SK-N-MC (cell line): ENCODE measurements at regions not wholly inside any gene's neighbourhood (a gene's known extent, or its start where the extent isn't known, plus 50 kb on each side); places are given as distances from the start of the nearest gene placed in this dataset.

Experiments used
- DNase-seq: peaks from one replicate; pipeline ENCODE4 v3.0.0-alpha.2; 2011; ENCODE audit warnings: low read depth, low spot score
- H3K27ac ChIP-seq: fragments of 200-600 bp; sonication (generic); 2 replicates; pipeline ENCODE4 v1.5.1; 2016; ENCODE audit warnings: mixed run types
- H3K36me3 ChIP-seq: fragments of 200-600 bp; sonication (generic); 2 replicates; pipeline ENCODE4 v1.6.1; 2017; ENCODE audit warnings: antibody characterized with exemption, low read length, mixed read lengths; ENCODE audit not compliant: insufficient read depth
- H3K4me3 ChIP-seq: fragments of 200-600 bp; sonication (generic); 2 replicates; pipeline ENCODE4 v1.5.1; 2016
- H3K9ac ChIP-seq: fragments of 200-600 bp; sonication (generic); 2 replicates; pipeline ENCODE4 v1.8.0; 2017; ENCODE audit warnings: mixed run types, mixed read lengths; ENCODE audit not compliant: insufficient read length
- H3K9me3 ChIP-seq: fragments of 200-600 bp; sonication (generic); 2 replicates; pipeline ENCODE4 v1.6.1; 2017; ENCODE audit warnings: low read depth, mild to moderate bottlenecking, antibody characterized with exemption, low read length, moderate library complexity, mixed read lengths
- EZH2 ChIP-seq: fragments of 200-600 bp; sonication (generic); IDR thresholded peaks from one replicate; pipeline ENCODE4 v1.6.1; 2017; ENCODE audit warnings: antibody characterized with exemption
- FOXP2 ChIP-seq: optimal IDR thresholded peaks from 2 replicates; pipeline ENCODE3; 2011; ENCODE audit warnings: mild to moderate bottlenecking, moderate library complexity; ENCODE audit not compliant: insufficient read depth; ENCODE audit errors: extremely low read length, control extremely low read depth
- POLR2AphosphoS5 ChIP-seq: IDR thresholded peaks from 2 replicates; pipeline ENCODE4 v1.6.1; 2012; ENCODE audit warnings: mild to moderate bottlenecking, low read depth, low read length, borderline replicate concordance

- Histone ChIP-seq H3K4me3 (no peak overlapping the region), H3K9ac (no peak overlapping the region), H3K9me3 (no peaks in the 10 kb centered on the region), H3K27ac (no peak overlapping the region), H3K36me3 (no peaks in the 10 kb centered on the region)
- DNase-seq = no peak
- TF ChIP-seq EZH2 (no peak), FOXP2 (no peak), POLR2AphosphoS5 (no peak)
Observed at GRCh38 chr4:175905925-175906324, 93.9 kb upstream of the GPM6A start.

DNA sequence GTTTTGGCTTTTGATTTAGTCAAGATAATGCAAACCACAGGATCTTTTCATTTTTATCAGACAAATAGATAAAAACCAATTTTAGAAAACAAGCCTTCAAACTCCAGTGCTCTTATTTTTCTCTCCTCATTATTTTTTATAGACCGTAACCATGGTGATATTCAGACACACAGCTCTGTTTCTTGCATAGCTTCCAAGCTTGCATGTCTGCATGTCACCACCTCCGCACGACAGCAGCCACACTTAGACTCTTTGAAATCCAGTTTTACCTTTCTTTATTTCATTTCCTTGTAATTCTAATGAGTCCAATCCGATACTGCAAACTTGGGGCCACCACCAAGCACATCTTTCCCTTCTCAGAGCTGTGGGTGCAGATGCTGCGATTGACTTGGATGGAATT, 94.3 kb upstream of the GPM6A start:
- no peak for DNase-seq
- no peak overlapping the region for H3K27ac ChIP-seq
- no peaks in the 10 kb centered on the region for H3K9me3 ChIP-seq
- TF ChIP-seq FOXP2 = no peak
- TF ChIP-seq POLR2AphosphoS5 = no peak
- H3K9ac ChIP-seq = no peak overlapping the region
- H3K36me3 ChIP-seq = no peaks in the 10 kb centered on the region
- H3K4me3 ChIP-seq = no peak overlapping the region

DNA sequence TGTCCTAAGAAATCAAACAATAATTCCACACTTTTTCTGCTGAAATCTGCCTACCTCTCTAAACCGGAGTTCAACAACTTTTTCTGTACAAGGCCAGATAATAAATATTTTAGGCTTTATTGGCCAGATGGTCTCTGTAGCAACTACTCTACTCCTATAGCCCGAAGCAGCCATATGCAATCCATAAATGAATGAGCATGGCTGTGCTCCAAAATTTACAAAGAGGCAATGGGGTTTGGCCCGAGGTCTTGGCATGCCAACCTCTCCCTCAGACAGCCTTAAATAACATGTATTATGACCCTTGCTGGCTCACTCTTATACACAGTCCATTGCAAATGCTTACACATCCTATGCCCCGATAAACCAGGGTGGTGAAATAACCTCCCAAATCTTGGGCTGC, 98.6 kb upstream of the GPM6A start:
- Histone ChIP-seq H3K9ac (no peak overlapping the region), H3K4me3 (no peak overlapping the region), H3K27ac (no peak overlapping the region), H3K36me3 (no peaks in the 10 kb centered on the region), H3K9me3 (no peaks in the 10 kb centered on the region)
- TF ChIP-seq POLR2AphosphoS5 (no peak), EZH2 (no peak), FOXP2 (no peak)
- DNase-seq = no peak

GRCh38 chr4:175916626-175917351, 104.7 kb upstream of the GPM6A start:
- DNase-seq = no peak

GRCh38 chr4:175927121-175927520, 115.1 kb upstream of the GPM6A start:
- H3K36me3 ChIP-seq = no peaks in the 10 kb centered on the region
- no peak overlapping the region for H3K27ac ChIP-seq
- H3K9ac ChIP-seq = no peak overlapping the region
- no peaks in the 10 kb centered on the region for H3K9me3 ChIP-seq
- no peak for TF ChIP-seq POLR2AphosphoS5
- TF ChIP-seq EZH2 = no peak
- TF ChIP-seq FOXP2 = no peak
- no peak overlapping the region for H3K4me3 ChIP-seq
- no peak for DNase-seq

More at GRCh38 chr4:175916626-175917351, 104.7 kb upstream of the GPM6A start:
- Histone ChIP-seq H3K9ac (no peak overlapping the region), H3K9me3 (no peaks in the 10 kb centered on the region), H3K4me3 (no peak overlapping the region), H3K27ac (no peak overlapping the region), H3K36me3 (no peaks in the 10 kb centered on the region)
- no peak for TF ChIP-seq POLR2AphosphoS5
- no peak for TF ChIP-seq EZH2
- no peak for TF ChIP-seq FOXP2

DNA sequence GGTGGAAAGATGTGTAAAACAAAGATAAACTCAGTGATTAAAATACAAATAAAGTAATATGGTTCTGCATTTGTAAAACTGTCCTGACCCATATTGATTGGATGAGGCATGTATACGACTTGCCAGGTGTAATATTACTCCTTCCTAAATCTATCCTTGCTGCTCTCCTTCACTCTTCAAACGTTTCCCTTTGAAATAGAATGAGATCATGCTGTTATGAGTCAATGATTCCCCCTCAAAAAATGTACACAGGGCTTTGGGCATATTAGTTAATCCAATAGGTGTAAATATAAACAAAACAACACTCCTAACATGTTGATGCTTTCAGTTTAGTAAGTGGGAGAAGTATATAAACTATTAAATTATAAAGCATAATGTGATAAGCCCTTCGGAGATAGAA, 117.4 kb upstream of the GPM6A start:
- H3K4me3 ChIP-seq = no peak overlapping the region
- TF ChIP-seq FOXP2 (no peak), EZH2 (no peak), POLR2AphosphoS5 (no peak)
- no peak overlapping the region for H3K27ac ChIP-seq
- DNase-seq = no peak
- no peak overlapping the region for H3K9ac ChIP-seq
- H3K9me3 ChIP-seq = no peaks in the 10 kb centered on the region
- no peaks in the 10 kb centered on the region for H3K36me3 ChIP-seq

GRCh38 chr4:175929932-175930331, 117.9 kb upstream of the GPM6A start:
- H3K27ac ChIP-seq = no peak overlapping the region
- TF ChIP-seq EZH2 (no peak), FOXP2 (no peak), POLR2AphosphoS5 (no peak)
- no peak overlapping the region for H3K4me3 ChIP-seq
- no peaks in the 10 kb centered on the region for H3K36me3 ChIP-seq
- no peak overlapping the region for H3K9ac ChIP-seq
- H3K9me3 ChIP-seq = no peaks in the 10 kb centered on the region
- no peak for DNase-seq

- H3K36me3 ChIP-seq = no peaks in the 10 kb centered on the region
- H3K9ac ChIP-seq = no peak overlapping the region
- no peak overlapping the region for H3K4me3 ChIP-seq
- no peaks in the 10 kb centered on the region for H3K9me3 ChIP-seq
- H3K27ac ChIP-seq = no peak overlapping the region
- TF ChIP-seq FOXP2 (no peak), POLR2AphosphoS5 (no peak), EZH2 (no peak)
- no peak for DNase-seq
Observed at GRCh38 chr4:175930471-175930870, 118.4 kb upstream of the GPM6A start.

DNA sequence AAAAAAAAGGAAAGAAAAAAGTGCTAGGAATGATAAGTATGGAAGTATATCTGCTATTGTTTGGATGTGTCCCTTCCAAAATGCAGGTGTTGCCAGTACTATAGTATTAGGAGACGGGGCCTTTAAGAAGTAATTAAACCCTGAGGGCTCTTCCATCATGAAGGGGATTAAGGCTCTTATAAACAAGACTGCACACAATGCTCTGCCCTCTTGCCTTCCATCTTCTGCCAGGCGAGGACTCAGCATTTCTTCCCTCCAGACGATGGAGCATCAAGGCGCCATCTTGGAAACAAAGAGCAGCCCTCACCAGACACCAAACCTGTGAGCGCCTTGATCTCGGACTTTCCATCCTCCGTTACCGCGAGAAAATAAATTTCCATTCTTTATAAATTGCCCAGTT, 120.1 kb upstream of the GPM6A start:
- Histone ChIP-seq H3K27ac (no peak overlapping the region), H3K36me3 (no peaks in the 10 kb centered on the region), H3K9ac (no peak overlapping the region), H3K9me3 (no peaks in the 10 kb centered on the region), H3K4me3 (no peak overlapping the region)
- no peak for DNase-seq
- TF ChIP-seq POLR2AphosphoS5 (no peak), FOXP2 (no peak), EZH2 (no peak)
